ENCODE measurements at regions not wholly inside any gene's neighbourhood (a gene's known extent, or its start where the extent isn't known, plus 50 kb on each side); places are given as distances from the start of the nearest gene placed in this dataset.

DNA sequence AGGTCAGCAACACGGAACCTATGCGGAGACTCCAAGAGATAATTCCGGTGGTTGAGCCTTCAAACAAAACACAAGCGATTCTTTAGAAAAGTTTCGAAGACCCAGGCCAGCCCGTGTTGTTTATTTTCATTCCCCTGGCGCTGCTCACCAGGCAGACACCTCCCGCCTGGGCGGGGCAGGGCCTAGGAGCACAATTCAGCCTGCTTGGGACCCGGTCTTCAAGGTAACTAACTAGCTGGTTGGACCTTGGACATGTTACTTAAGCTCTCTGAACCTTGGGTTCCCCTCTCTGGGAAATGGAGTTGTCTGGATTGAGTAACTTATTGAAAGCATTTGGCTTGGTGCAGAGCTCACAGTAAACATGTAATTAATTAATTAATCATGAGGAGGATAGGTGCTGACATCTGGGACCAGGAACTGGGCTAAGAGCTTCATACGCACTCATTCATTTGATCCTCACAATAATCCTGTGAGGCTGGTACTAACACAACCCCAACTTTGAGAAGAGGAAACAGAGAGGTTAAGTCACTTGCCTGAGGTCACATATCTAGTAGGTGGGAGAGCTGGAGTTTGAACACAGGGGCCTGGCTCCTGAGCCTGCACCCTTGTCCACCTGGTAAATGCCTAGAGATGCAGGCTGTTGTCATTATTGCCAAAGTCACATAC, 125.3 kb upstream of the SMURF2 start:
- Histone ChIP-seq H4K20me1 (ENCODE audit: insufficient read depth) (no peaks in the 10 kb centered on the region), H3K4me1 (ENCODE audit: control insufficient read depth in 1 of 2, insufficient read depth in 2 of 2, low read length in 2 of 2) (peaks cover 0 to 17% of the 10 kb centered on the region in 2 experiments; a peak in 1 of 4 replicates), H2AFZ (ENCODE audit: low read depth, low read length, poor library complexity, severe bottlenecking) (no peak overlapping the region), H3K36me3 (ENCODE audit: control insufficient read depth in 1 of 2, insufficient read depth in 2 of 2, low read length in 2 of 2) (peaks cover 0 to 2% of the 10 kb centered on the region in 2 experiments; a peak in 2 of 4 replicates), H3K4me2 (ENCODE audit: low read length) (no peak overlapping the region), H3K27me3 (ENCODE audit: insufficient read depth, low read length) (no peaks in the 10 kb centered on the region), H3K9me2 (ENCODE audit: insufficient read depth) (no peaks in the 10 kb centered on the region), H3K4me3 (replicated peaks in 1 of 2; ENCODE audit: low read depth in 1 of 2, low read length in 2 of 2) (no peak overlapping the region), H3K79me2 (ENCODE audit: insufficient read depth, low read length) (no peaks in the 10 kb centered on the region), H3K9me3 (ENCODE audit: control insufficient read depth in 1 of 2, insufficient read depth in 1 of 2, low read depth in 1 of 2, low read length in 2 of 2) (no peaks in the 10 kb centered on the region), H3K27ac (ENCODE audit: low read depth, low read length) (no peak overlapping the region), H3K9ac (ENCODE audit: low read length) (no peak overlapping the region)
- POLR2A ChIA-PET = no interaction called here
- no peak for TF ChIP-seq EZH2phosphoT487 (IDR thresholded peaks at IDR 0.05; ENCODE audit: borderline replicate concordance)
- no peak for TF ChIP-seq POLR2AphosphoS5 (IDR thresholded peaks at IDR 0.05; ENCODE audit: low read depth, low read length)
- TF ChIP-seq, protein P1, sequence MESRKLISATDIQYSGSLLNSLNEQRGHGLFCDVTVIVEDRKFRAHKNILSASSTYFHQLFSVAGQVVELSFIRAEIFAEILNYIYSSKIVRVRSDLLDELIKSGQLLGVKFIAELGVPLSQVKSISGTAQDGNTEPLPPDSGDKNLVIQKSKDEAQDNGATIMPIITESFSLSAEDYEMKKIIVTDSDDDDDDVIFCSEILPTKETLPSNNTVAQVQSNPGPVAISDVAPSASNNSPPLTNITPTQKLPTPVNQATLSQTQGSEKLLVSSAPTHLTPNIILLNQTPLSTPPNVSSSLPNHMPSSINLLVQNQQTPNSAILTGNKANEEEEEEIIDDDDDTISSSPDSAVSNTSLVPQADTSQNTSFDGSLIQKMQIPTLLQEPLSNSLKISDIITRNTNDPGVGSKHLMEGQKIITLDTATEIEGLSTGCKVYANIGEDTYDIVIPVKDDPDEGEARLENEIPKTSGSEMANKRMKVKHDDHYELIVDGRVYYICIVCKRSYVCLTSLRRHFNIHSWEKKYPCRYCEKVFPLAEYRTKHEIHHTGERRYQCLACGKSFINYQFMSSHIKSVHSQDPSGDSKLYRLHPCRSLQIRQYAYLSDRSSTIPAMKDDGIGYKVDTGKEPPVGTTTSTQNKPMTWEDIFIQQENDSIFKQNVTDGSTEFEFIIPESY (IDR thresholded peaks at IDR 0.05; ENCODE audit: extremely low read depth, insufficient replicate concordance, low read length) = no peak
- TF ChIP-seq ZFX (IDR thresholded peaks at IDR 0.05) = no peak
- no peak for TF ChIP-seq RAD21 (IDR thresholded peaks at IDR 0.05; ENCODE audit: low read depth)
- no peak for TF ChIP-seq CEBPB (IDR thresholded peaks at IDR 0.05; ENCODE audit: low read depth)
- no peak for TF ChIP-seq FOSL1 (IDR thresholded peaks at IDR 0.05; ENCODE audit: low read depth)
- no peak for TF ChIP-seq SP1 (IDR thresholded peaks at IDR 0.05; ENCODE audit: low read depth)
- no peak for TF ChIP-seq ZNF274 (IDR thresholded peaks at IDR 0.05; ENCODE audit: low read depth, low read length)
- no peak for TF ChIP-seq SRF (IDR thresholded peaks at IDR 0.05; ENCODE audit: low read depth)
- TF ChIP-seq EGR1 (IDR thresholded peaks at IDR 0.05; ENCODE audit: low read depth) = no peak
- no peak for TF ChIP-seq ELF1 (IDR thresholded peaks at IDR 0.05; ENCODE audit: borderline replicate concordance, low read depth)
- TF ChIP-seq REST (IDR thresholded peaks at IDR 0.05; ENCODE audit: low read depth) = no peak
- TF ChIP-seq, protein P2, sequence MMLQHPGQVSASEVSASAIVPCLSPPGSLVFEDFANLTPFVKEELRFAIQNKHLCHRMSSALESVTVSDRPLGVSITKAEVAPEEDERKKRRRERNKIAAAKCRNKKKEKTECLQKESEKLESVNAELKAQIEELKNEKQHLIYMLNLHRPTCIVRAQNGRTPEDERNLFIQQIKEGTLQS (IDR thresholded peaks at IDR 0.05) = no peak
- TF ChIP-seq TCF7L2 (IDR thresholded peaks at IDR 0.05; ENCODE audit: borderline replicate concordance, extremely low read depth, insufficient read depth, insufficient read length) = no peak
- TF ChIP-seq SIN3A (IDR thresholded peaks at IDR 0.05; ENCODE audit: low read depth) = no peak
- TF ChIP-seq, protein P3, sequence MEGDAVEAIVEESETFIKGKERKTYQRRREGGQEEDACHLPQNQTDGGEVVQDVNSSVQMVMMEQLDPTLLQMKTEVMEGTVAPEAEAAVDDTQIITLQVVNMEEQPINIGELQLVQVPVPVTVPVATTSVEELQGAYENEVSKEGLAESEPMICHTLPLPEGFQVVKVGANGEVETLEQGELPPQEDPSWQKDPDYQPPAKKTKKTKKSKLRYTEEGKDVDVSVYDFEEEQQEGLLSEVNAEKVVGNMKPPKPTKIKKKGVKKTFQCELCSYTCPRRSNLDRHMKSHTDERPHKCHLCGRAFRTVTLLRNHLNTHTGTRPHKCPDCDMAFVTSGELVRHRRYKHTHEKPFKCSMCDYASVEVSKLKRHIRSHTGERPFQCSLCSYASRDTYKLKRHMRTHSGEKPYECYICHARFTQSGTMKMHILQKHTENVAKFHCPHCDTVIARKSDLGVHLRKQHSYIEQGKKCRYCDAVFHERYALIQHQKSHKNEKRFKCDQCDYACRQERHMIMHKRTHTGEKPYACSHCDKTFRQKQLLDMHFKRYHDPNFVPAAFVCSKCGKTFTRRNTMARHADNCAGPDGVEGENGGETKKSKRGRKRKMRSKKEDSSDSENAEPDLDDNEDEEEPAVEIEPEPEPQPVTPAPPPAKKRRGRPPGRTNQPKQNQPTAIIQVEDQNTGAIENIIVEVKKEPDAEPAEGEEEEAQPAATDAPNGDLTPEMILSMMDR (IDR thresholded peaks at IDR 0.05 in 2 of 3, conservative IDR thresholded peaks at IDR 0.05 in 1 of 3; ENCODE audit: borderline replicate concordance in 1 of 3, insufficient read depth in 1 of 3, low read depth in 2 of 3, low read length in 2 of 3) = no peak
- no TSS peak for BruUV-seq (replicated peaks)
- DNase-seq (ENCODE audit: low read depth, low spot score) = no peak
- ATAC-seq = no peak
- RAD21 ChIA-PET (ENCODE audit: low non-redundant PET in 1 of 2, low total read pairs in 2 of 2, uncharacterized antibody in 2 of 2, unreplicated experiment in 2 of 2) = no interaction called here
- intact Hi-C loops (cut with micrococcal nuclease) = no loop called here
- CTCF ChIA-PET = no interaction called here

Data from HCT116 (cell line).